ENCODE measurements at regions not wholly inside any gene's neighbourhood (a gene's known extent, or its start where the extent isn't known, plus 50 kb on each side); places are given as distances from the start of the nearest gene placed in this dataset.

- no peak for TF ChIP-seq POLR2AphosphoS5 (IDR thresholded peaks at IDR 0.05; ENCODE audit: low read depth, low read length)
- no peak for TF ChIP-seq POLR2A (IDR thresholded peaks at IDR 0.05; ENCODE audit: low read depth, low read length)
Observed at GRCh38 chr5:6253846-6254245, 124.5 kb downstream of the MED10 start.

All from GM12892 (cell line).